K562 (cell line): ENCODE measurements at regions not wholly inside any gene's neighbourhood (a gene's known extent, or its start where the extent isn't known, plus 50 kb on each side); places are given as distances from the start of the nearest gene placed in this dataset.

Source experiments
- ATAC-seq: fragments of 200-7000 bp; cut with Tn5 transposase; 3 replicates; pipeline ENCODE4 v1.9.1; 2020; ENCODE audit warnings: moderate library complexity
- BruUV-seq: library from RNA; stranded (reverse); fragments of 400-500 nt; replicated peaks from 2 replicates; lab custom pipeline; 2021; lab: Mats Ljungman, UMichigan
- CTCF ChIA-PET: fragments of 300-600 bp; formaldehyde crosslinking; extraction: SDS; loops from one replicate; lab custom pipeline; 2021; ENCODE audit warnings: low intra/inter-chr PET ratio; lab: Yijun Ruan, JAX
- POLR2A ChIA-PET: fragments of 300-600, 350-650 bp; sonication (Branson Sonifier 250); formaldehyde crosslinking; extraction: SDS; loops from one replicate; lab custom pipeline; 2021; ENCODE audit warnings: antibody characterized with exemption, inconsistent platforms; lab: Yijun Ruan, JAX
- DNase-seq, 4 experiments: peaks; one replicate each; pipeline versions ENCODE4 v3.0.0 to v3.0.0-alpha.2; 2011 to 2018; ENCODE audit warnings: low spot score in 3 of 4, mixed read lengths in 3 of 4; ENCODE audit errors: extremely low read depth in 1 of 4
- FAIRE-seq: peaks from 2 replicates; lab custom pipeline; 2011; peaks lifted over from hg19 to GRCh38; lab: Jason Lieb, UNC
- H2AFZ ChIP-seq: 2 replicates; pipeline ENCODE4 v1.6.0; 2011; ENCODE audit warnings: low read depth, low read length, control low read depth, inconsistent platforms
- H3K27ac ChIP-seq: fragments of 200-600 bp; 3 replicates; pipeline ENCODE4 v1.8.0; 2011; ENCODE audit warnings: low read depth, mild to moderate bottlenecking, control low read depth, inconsistent platforms, low read length, moderate library complexity, mixed read lengths; ENCODE audit errors: extremely low read depth
- H3K27me3 ChIP-seq, 2 experiments: fragments of 300-600 bp in 1 of 2; 2 replicates in 1 of 2; 3 replicates in 1 of 2; pipeline versions ENCODE4 v1.6.0 to v1.8.0; 2011; ENCODE audit warnings: inconsistent platforms in 2 of 2, low read length in 2 of 2, mild to moderate bottlenecking in 1 of 2, mixed read lengths in 1 of 2, moderate library complexity in 1 of 2; ENCODE audit not compliant: control insufficient read depth in 2 of 2, insufficient read depth in 2 of 2
- H3K36me3 ChIP-seq: fragments of 300-600 bp; 3 replicates; pipeline ENCODE4 v1.8.0; 2011; ENCODE audit warnings: mild to moderate bottlenecking, low read length, inconsistent platforms; ENCODE audit not compliant: control insufficient read depth, insufficient read depth
- H3K4me1 ChIP-seq, 2 experiments: fragments of 200-600 bp in 1 of 2; replicated peaks in 1 of 2; 2 replicates in 1 of 2; 3 replicates in 1 of 2; pipeline versions ENCODE4 v1.5.1 to v1.8.0; 2011; ENCODE audit warnings: inconsistent platforms in 2 of 2, low read length in 2 of 2, mild to moderate bottlenecking in 1 of 2, mixed read lengths in 1 of 2, moderate library complexity in 1 of 2; ENCODE audit not compliant: control insufficient read depth in 2 of 2, insufficient read depth in 2 of 2
- H3K4me2 ChIP-seq: 2 replicates; pipeline ENCODE4 v1.6.1; 2011; ENCODE audit warnings: low read length, control low read depth, inconsistent platforms, mixed read lengths; ENCODE audit not compliant: insufficient read depth
- H3K4me3 ChIP-seq: fragments of 200-600 bp; sonication (generic), shearing (Covaris generic); 2 replicates; pipeline ENCODE4 v1.5.1; 2016; ENCODE audit warnings: control low read depth, inconsistent platforms
- H3K79me2 ChIP-seq: fragments of 200-600 bp; 3 replicates; pipeline ENCODE4 v1.8.0; 2011; ENCODE audit warnings: low read length, inconsistent platforms; ENCODE audit not compliant: control insufficient read depth, insufficient read depth
- H3K9ac ChIP-seq, 2 experiments: 2 replicates each; pipeline versions ENCODE4 v1.6.0 to v1.6.1; 2011; ENCODE audit warnings: low read depth in 2 of 2, low read length in 2 of 2, control low read depth in 1 of 2, inconsistent platforms in 1 of 2, mild to moderate bottlenecking in 1 of 2, mixed read lengths in 1 of 2; ENCODE audit not compliant: insufficient read depth in 1 of 2
- H3K9me1 ChIP-seq: one replicate; pipeline ENCODE4 v1.6.0; 2011; ENCODE audit warnings: inconsistent platforms, mild to moderate bottlenecking, low read length, moderate library complexity; ENCODE audit not compliant: control insufficient read depth, insufficient read depth
- H3K9me3 ChIP-seq: replicated peaks from 2 replicates; pipeline ENCODE4 v1.5.1; 2011; ENCODE audit warnings: low read depth, low read length, inconsistent platforms; ENCODE audit not compliant: control insufficient read depth, insufficient read depth
- H4K20me1 ChIP-seq: replicated peaks from 2 replicates; pipeline ENCODE4 v1.6.1; 2011; ENCODE audit warnings: low read length, inconsistent platforms, mixed read lengths; ENCODE audit not compliant: control insufficient read depth, insufficient read depth
- ATF6 ChIP-seq: sonication (generic); formaldehyde crosslinking; IDR thresholded peaks from 2 replicates; pipeline ENCODE4 v1.4.0; 2020; ENCODE audit warnings: mild to moderate bottlenecking, missing genetic modification reagents
- DDX20 ChIP-seq: fragments of 450-650 bp; IDR thresholded peaks from 2 replicates; pipeline ENCODE4 v1.6.1; 2016; ENCODE audit warnings: missing genetic modification characterization, low read depth, mild to moderate bottlenecking, missing compliant biosample characterization, moderate library complexity
- E2F5 ChIP-seq: sonication (generic); formaldehyde crosslinking; IDR thresholded peaks from 2 replicates; pipeline ENCODE4 v1.8.0; 2022; ENCODE audit warnings: mild to moderate bottlenecking, missing genetic modification reagents
- ILK ChIP-seq: fragments of 450-650 bp; IDR thresholded peaks from 2 replicates; pipeline ENCODE4 v1.6.1; 2016; ENCODE audit warnings: missing genetic modification characterization, low read depth, mild to moderate bottlenecking, missing compliant biosample characterization, moderate library complexity, borderline replicate concordance
- LARP7 ChIP-seq: fragments of 450-650 bp; IDR thresholded peaks from 2 replicates; pipeline ENCODE4 v1.6.1; 2016
- MLX ChIP-seq, 2 experiments: fragments of 450-650 bp in 1 of 2; sonication (generic) in 1 of 2; formaldehyde crosslinking; conservative IDR thresholded peaks; 2 replicates each; pipeline versions ENCODE4 v1.4.0 to v1.8.1; 2020 to 2022; ENCODE audit warnings: mild to moderate bottlenecking in 1 of 2, missing genetic modification reagents in 1 of 2
- MTA3 ChIP-seq: fragments of 450-650 bp; formaldehyde crosslinking; IDR thresholded peaks from 2 replicates; pipeline ENCODE4 v1.6.1; 2017; ENCODE audit warnings: mild to moderate bottlenecking, borderline replicate concordance
- RHOXF2B ChIP-seq: fragments of 250-450 bp; sonication (Bioruptor Pico); conservative IDR thresholded peaks from 2 replicates; pipeline ENCODE4 v1.5.1; 2021
- TRIM28 ChIP-seq: fragments of 450-650 bp; IDR thresholded peaks from 2 replicates; pipeline ENCODE4 v1.6.1; 2017
- TSC22D4 ChIP-seq: fragments of 450-650 bp; IDR thresholded peaks from 2 replicates; pipeline ENCODE4 v1.6.1; 2016; ENCODE audit warnings: missing genetic modification characterization, missing biosample characterization, control low read depth
- WGBS: fragments of 100-300 bp; shearing (Covaris generic); methylation state at CpG from one replicate; pipeline ENCODE4 v1.1.6; 2016; ENCODE audit warnings: low coverage, mixed read lengths; ENCODE audit not compliant: insufficient coverage; ENCODE audit errors: missing lambda C conversion rate; 5-methylcytosine and 5-hydroxymethylcytosine counted together
- in situ Hi-C: fragments of 300-500 bp; cut with MboI; formaldehyde crosslinking; loops from 4 replicates; pipeline ENCODE4 v1.15.0; 2018; ENCODE audit warnings: inconsistent platforms, mixed read lengths
- intact Hi-C: fragments of 100-400 bp; cut with micrococcal nuclease; formaldehyde crosslinking; loops from 2 replicates; pipeline ENCODE4 v1.14.2; 2022
- TF ChIP-seq, protein P1 (sequence below): fragments of 450-650 bp; IDR thresholded peaks from 2 replicates; pipeline ENCODE4 v1.6.1; 2016; ENCODE audit warnings: mild to moderate bottlenecking
- TF ChIP-seq, protein P2 (sequence below): IDR thresholded peaks from 2 replicates; pipeline ENCODE4 v1.6.1; 2012; ENCODE audit warnings: low read depth, low read length, improper control_type of control experiment, borderline replicate concordance
- TF ChIP-seq, protein P3 (sequence below), 2 experiments: fragments of 450-650 bp in 1 of 2; sonication (generic) in 1 of 2; formaldehyde crosslinking in 1 of 2; IDR thresholded peaks in 1 of 2; conservative IDR thresholded peaks in 1 of 2; 2 replicates each; pipeline versions ENCODE4 v1.6.1 to v1.8.1; 2016 to 2023; ENCODE audit warnings: mild to moderate bottlenecking in 2 of 2, moderate library complexity in 2 of 2, inconsistent platforms in 1 of 2, missing genetic modification reagents in 1 of 2

DNA sequence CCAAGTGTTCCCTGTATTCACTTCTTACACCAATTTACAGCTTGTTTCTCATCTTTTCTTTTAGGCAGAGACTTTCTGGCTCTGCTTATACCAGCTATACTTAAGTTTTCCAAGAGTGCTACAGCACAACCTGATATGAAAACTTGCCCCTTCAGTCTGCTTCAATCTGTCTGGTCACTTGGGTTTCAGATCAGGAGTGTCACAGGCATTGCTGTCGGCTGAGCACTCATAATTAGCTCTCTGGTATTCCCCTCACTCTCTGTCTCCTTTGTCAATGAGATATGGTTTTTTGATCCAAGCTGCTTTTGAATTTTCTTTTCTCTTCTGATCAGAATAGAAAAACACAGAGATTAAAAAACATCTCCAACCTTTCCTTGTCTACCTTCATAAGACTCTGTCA is 194.9 kb upstream of the UMPS start:
- FAIRE-seq (no peak), ATAC-seq (no peak), DNase-seq (no peak)
- 0% methylated on average over 1 of the region's 1 CpG for WGBS
- no peak overlapping the region for H3K27ac ChIP-seq
- H3K4me2 ChIP-seq: no peak overlapping the region
- no peak overlapping the region for H2AFZ ChIP-seq
- no peaks in the 10 kb centered on the region for H4K20me1 ChIP-seq
- no peak overlapping the region for H3K4me3 ChIP-seq
- ChIA-PET POLR2A (no interaction called here), CTCF (no interaction called here)
- H3K27me3 ChIP-seq: peaks cover 0 to 12% of the 10 kb centered on the region in 2 experiments; a peak in 3 of 5 replicates
- intact Hi-C loops: no loop called here
- no peaks in the 10 kb centered on the region for H3K4me1 ChIP-seq
- H3K9me1 ChIP-seq: no peaks in the 10 kb centered on the region
- H3K9me3 ChIP-seq: no peaks in the 10 kb centered on the region
- BruUV-seq: no TSS peak
- H3K79me2 ChIP-seq: no peaks in the 10 kb centered on the region
- no peaks in the 10 kb centered on the region for H3K36me3 ChIP-seq
- H3K9ac ChIP-seq: no peak overlapping the region
- in situ Hi-C loops: no loop called here
- TF ChIP-seq LARP7: no peak
- TF ChIP-seq, protein P1, sequence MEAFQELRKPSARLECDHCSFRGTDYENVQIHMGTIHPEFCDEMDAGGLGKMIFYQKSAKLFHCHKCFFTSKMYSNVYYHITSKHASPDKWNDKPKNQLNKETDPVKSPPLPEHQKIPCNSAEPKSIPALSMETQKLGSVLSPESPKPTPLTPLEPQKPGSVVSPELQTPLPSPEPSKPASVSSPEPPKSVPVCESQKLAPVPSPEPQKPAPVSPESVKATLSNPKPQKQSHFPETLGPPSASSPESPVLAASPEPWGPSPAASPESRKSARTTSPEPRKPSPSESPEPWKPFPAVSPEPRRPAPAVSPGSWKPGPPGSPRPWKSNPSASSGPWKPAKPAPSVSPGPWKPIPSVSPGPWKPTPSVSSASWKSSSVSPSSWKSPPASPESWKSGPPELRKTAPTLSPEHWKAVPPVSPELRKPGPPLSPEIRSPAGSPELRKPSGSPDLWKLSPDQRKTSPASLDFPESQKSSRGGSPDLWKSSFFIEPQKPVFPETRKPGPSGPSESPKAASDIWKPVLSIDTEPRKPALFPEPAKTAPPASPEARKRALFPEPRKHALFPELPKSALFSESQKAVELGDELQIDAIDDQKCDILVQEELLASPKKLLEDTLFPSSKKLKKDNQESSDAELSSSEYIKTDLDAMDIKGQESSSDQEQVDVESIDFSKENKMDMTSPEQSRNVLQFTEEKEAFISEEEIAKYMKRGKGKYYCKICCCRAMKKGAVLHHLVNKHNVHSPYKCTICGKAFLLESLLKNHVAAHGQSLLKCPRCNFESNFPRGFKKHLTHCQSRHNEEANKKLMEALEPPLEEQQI: no peak
- TF ChIP-seq, protein P2, sequence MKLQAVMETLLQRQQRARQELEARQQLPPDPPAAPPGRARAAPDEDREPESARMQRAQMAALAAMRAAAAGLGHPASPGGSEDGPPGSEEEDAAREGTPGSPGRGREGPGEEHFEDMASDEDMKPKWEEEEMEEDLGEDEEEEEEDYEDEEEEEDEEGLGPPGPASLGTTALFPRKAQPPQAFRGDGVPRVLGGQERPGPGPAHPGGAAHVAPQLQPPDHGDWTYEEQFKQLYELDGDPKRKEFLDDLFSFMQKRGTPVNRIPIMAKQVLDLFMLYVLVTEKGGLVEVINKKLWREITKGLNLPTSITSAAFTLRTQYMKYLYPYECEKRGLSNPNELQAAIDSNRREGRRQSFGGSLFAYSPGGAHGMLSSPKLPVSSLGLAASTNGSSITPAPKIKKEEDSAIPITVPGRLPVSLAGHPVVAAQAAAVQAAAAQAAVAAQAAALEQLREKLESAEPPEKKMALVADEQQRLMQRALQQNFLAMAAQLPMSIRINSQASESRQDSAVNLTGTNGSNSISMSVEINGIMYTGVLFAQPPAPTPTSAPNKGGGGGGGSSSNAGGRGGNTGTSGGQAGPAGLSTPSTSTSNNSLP: no peak
- TF ChIP-seq ATF6 (CRISPR knock-in tag): no peak
- no peak for TF ChIP-seq RHOXF2B
- TF ChIP-seq E2F5 (CRISPR knock-in tag): no peak
- TF ChIP-seq, protein P3, sequence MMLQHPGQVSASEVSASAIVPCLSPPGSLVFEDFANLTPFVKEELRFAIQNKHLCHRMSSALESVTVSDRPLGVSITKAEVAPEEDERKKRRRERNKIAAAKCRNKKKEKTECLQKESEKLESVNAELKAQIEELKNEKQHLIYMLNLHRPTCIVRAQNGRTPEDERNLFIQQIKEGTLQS (IDR thresholded peaks at IDR 0.05): no peak
- TF ChIP-seq, protein P3 (CRISPR knock-in tag; conservative IDR thresholded peaks at IDR 0.05): no peak
- no peak for TF ChIP-seq MLX (CRISPR knock-in tag; conservative IDR thresholded peaks at IDR 0.05)
- TF ChIP-seq TSC22D4 (tag): no peak
- no peak for TF ChIP-seq DDX20 (tag)
- TF ChIP-seq ILK (tag): no peak
- no peak for TF ChIP-seq TRIM28
- no peak for TF ChIP-seq MTA3
